A549 (cell line): ENCODE measurements at regions not wholly inside any gene's neighbourhood (a gene's known extent, or its start where the extent isn't known, plus 50 kb on each side); places are given as distances from the start of the nearest gene placed in this dataset.

Experiments
- CBX8 ChIP-seq: fragments of 200-600 bp; sonication (generic); IDR thresholded peaks from 2 replicates; pipeline ENCODE4 v1.6.1; 2016
- CTCF ChIP-seq: fragments of >200 bp; sonication (Bioruptor Twin); formaldehyde crosslinking; IDR thresholded peaks from 3 replicates; pipeline ENCODE4 v1.5.1; 2016
- MYC ChIP-seq: IDR thresholded peaks from 2 replicates; pipeline ENCODE4 v1.6.1; 2012; ENCODE audit warnings: mild to moderate bottlenecking, inconsistent platforms, low read length, improper control_type of control experiment, borderline replicate concordance
- RAD21 ChIP-seq, 2 experiments: fragments of >200 bp in 1 of 2; sonication (Bioruptor Twin) in 1 of 2; formaldehyde crosslinking in 1 of 2; IDR thresholded peaks in 1 of 2; conservative IDR thresholded peaks in 1 of 2; 2 replicates in 1 of 2; 3 replicates in 1 of 2; pipeline ENCODE4 v1.6.1; 2012 to 2018; ENCODE audit warnings: inconsistent platforms in 1 of 2
- RFX5 ChIP-seq: fragments of 450-650 bp; IDR thresholded peaks from 2 replicates; pipeline ENCODE4 v1.7.1; 2014; ENCODE audit warnings: antibody characterized with exemption, mild to moderate bottlenecking, moderate library complexity
- RNF2 ChIP-seq: fragments of 200-600 bp; sonication (generic); IDR thresholded peaks from 2 replicates; pipeline ENCODE4 v1.6.1; 2016; ENCODE audit warnings: low read depth, mild to moderate bottlenecking, antibody characterized with exemption, moderate library complexity, borderline replicate concordance
- TF ChIP-seq, protein P1 (sequence below): fragments of 200-600 bp; sonication (generic); IDR thresholded peaks from 2 replicates; pipeline ENCODE4 v1.6.1; 2016; ENCODE audit warnings: antibody characterized with exemption, mild to moderate bottlenecking, moderate library complexity

DNA sequence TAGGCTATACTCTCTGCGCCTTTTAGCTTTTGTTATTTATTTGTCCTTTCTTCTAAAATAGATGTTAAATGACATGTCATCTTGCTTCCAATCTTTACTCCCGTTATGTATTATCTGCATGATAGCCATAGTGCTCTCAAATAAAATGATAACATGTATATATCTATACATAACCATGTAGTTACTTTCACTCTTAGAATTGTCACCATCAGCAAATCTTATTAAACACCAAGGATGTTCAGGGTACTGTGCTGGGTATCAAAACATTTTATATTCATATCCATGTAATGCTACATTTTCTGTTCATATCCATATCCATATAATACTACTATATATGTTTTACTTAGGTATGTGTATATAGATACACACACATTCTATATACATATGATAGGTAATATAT is 176.4 kb upstream of the CHST9 start:
- TF ChIP-seq CBX8 (no peak), CTCF (no peak), RNF2 (no peak), MYC (no peak), RAD21 (conservative IDR thresholded peaks at IDR 0.05 in 1 of 2, IDR thresholded peaks at IDR 0.05 in 1 of 2) (no peak), RFX5 (no peak)
- TF ChIP-seq, protein P1, sequence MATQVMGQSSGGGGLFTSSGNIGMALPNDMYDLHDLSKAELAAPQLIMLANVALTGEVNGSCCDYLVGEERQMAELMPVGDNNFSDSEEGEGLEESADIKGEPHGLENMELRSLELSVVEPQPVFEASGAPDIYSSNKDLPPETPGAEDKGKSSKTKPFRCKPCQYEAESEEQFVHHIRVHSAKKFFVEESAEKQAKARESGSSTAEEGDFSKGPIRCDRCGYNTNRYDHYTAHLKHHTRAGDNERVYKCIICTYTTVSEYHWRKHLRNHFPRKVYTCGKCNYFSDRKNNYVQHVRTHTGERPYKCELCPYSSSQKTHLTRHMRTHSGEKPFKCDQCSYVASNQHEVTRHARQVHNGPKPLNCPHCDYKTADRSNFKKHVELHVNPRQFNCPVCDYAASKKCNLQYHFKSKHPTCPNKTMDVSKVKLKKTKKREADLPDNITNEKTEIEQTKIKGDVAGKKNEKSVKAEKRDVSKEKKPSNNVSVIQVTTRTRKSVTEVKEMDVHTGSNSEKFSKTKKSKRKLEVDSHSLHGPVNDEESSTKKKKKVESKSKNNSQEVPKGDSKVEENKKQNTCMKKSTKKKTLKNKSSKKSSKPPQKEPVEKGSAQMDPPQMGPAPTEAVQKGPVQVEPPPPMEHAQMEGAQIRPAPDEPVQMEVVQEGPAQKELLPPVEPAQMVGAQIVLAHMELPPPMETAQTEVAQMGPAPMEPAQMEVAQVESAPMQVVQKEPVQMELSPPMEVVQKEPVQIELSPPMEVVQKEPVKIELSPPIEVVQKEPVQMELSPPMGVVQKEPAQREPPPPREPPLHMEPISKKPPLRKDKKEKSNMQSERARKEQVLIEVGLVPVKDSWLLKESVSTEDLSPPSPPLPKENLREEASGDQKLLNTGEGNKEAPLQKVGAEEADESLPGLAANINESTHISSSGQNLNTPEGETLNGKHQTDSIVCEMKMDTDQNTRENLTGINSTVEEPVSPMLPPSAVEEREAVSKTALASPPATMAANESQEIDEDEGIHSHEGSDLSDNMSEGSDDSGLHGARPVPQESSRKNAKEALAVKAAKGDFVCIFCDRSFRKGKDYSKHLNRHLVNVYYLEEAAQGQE, result no peak
